ENCODE measurements at regions not wholly inside any gene's neighbourhood (a gene's known extent, or its start where the extent isn't known, plus 50 kb on each side); places are given as distances from the start of the nearest gene placed in this dataset.

- no peak for DNase-seq (ENCODE audit: low spot score)
- intact Hi-C loops (cut with micrococcal nuclease): no loop called here
- H3K9me3 Mint-ChIP-seq: peaks cover 4% of the 10 kb centered on the region
- no peak overlapping the region for H3K27ac Mint-ChIP-seq
- no peak overlapping the region for H3K4me3 Mint-ChIP-seq
- H3K36me3 Mint-ChIP-seq (ENCODE audit: low read depth): peaks cover 2% of the 10 kb centered on the region
- no peaks in the 10 kb centered on the region for H3K4me1 Mint-ChIP-seq (ENCODE audit: low read depth)
- H3K27me3 Mint-ChIP-seq (ENCODE audit: insufficient read depth): peaks cover 18% of the 10 kb centered on the region
Measured at GRCh38 chr10:89829262-89829886, 128.0 kb downstream of the KIF20B start.

GRCh38 chr10:89829887-89830269 lies 128.5 kb downstream of the KIF20B start:
- Mint-ChIP-seq H3K4me1 (ENCODE audit: low read depth) (no peaks in the 10 kb centered on the region), H3K27ac (no peak overlapping the region), H3K4me3 (no peak overlapping the region), H3K27me3 (ENCODE audit: insufficient read depth) (peaks cover 17% of the 10 kb centered on the region), H3K36me3 (ENCODE audit: low read depth) (peaks cover 2% of the 10 kb centered on the region), H3K9me3 (peaks cover 4% of the 10 kb centered on the region)
- DNase-seq (ENCODE audit: low spot score): no peak
- intact Hi-C loops (cut with micrococcal nuclease): no loop called here

- no peak for DNase-seq (ENCODE audit: low spot score)
Measured at GRCh38 chr10:89830624-89831023, 129.2 kb downstream of the KIF20B start.

GRCh38 chr10:89836840-89837164 lies 135.4 kb downstream of the KIF20B start:
- Mint-ChIP-seq H3K27me3 (ENCODE audit: insufficient read depth) (peaks cover 13% of the 10 kb centered on the region), H3K9me3 (peaks cover 4% of the 10 kb centered on the region), H3K36me3 (ENCODE audit: low read depth) (peaks cover 2% of the 10 kb centered on the region), H3K4me3 (peak overlapping the region; percentile 80), H3K27ac (peak overlapping the region; percentile 40), H3K4me1 (ENCODE audit: low read depth) (peaks cover 7% of the 10 kb centered on the region)
- intact Hi-C loops (cut with micrococcal nuclease): loop anchor here (1.0 to 2.0 kb wide), 2 partner anchors 24 to 32 kb away; no protein-coding TSS in a partner anchor
- no peak for DNase-seq (ENCODE audit: low spot score)

More at GRCh38 chr10:89830624-89831023, 129.2 kb downstream of the KIF20B start:
- H3K9me3 Mint-ChIP-seq: peaks cover 4% of the 10 kb centered on the region
- H3K27me3 Mint-ChIP-seq (ENCODE audit: insufficient read depth): peaks cover 16% of the 10 kb centered on the region
- H3K4me1 Mint-ChIP-seq (ENCODE audit: low read depth): no peaks in the 10 kb centered on the region
- intact Hi-C loops (cut with micrococcal nuclease): no loop called here
- no peak overlapping the region for H3K27ac Mint-ChIP-seq
- no peak overlapping the region for H3K4me3 Mint-ChIP-seq
- peaks cover 2% of the 10 kb centered on the region for H3K36me3 Mint-ChIP-seq (ENCODE audit: low read depth)

- Mint-ChIP-seq H3K9me3 (peaks cover 4% of the 10 kb centered on the region), H3K4me1 (ENCODE audit: low read depth) (peaks cover 7% of the 10 kb centered on the region), H3K27me3 (ENCODE audit: insufficient read depth) (peaks cover 11% of the 10 kb centered on the region), H3K36me3 (ENCODE audit: low read depth) (peaks cover 2% of the 10 kb centered on the region), H3K27ac (peak overlapping the region; percentile 40), H3K4me3 (peak overlapping the region; percentile 80)
- intact Hi-C loops (cut with micrococcal nuclease): loop anchor here (1.0 to 2.0 kb wide), 2 partner anchors 24 to 33 kb away; no protein-coding TSS in a partner anchor
- DNase-seq (ENCODE audit: low spot score): peak; percentile 3
Measured at GRCh38 chr10:89837165-89838043, 136.0 kb downstream of the KIF20B start.

- H3K4me3 Mint-ChIP-seq: peak overlapping the region; percentile 80
- intact Hi-C loops (cut with micrococcal nuclease): no loop called here
Measured at GRCh38 chr10:89838044-89838615, 136.7 kb downstream of the KIF20B start.

GRCh38 chr10:89845541-89846280 lies 144.3 kb downstream of the KIF20B start:
- no peaks in the 10 kb centered on the region for H3K36me3 Mint-ChIP-seq (ENCODE audit: low read depth)
- H3K4me1 Mint-ChIP-seq (ENCODE audit: low read depth): no peaks in the 10 kb centered on the region
- H3K9me3 Mint-ChIP-seq: no peaks in the 10 kb centered on the region
- peaks cover 2% of the 10 kb centered on the region for H3K27me3 Mint-ChIP-seq (ENCODE audit: insufficient read depth)
- no peak for DNase-seq (ENCODE audit: low spot score)
- intact Hi-C loops (cut with micrococcal nuclease): loop anchor here (1.0 kb wide), 1 partner anchor 15 kb away; no protein-coding TSS in a partner anchor
- no peak overlapping the region for H3K27ac Mint-ChIP-seq
- H3K4me3 Mint-ChIP-seq: no peak overlapping the region

More at GRCh38 chr10:89838044-89838615, 136.7 kb downstream of the KIF20B start:
- Mint-ChIP-seq H3K27me3 (ENCODE audit: insufficient read depth) (peaks cover 9% of the 10 kb centered on the region), H3K4me1 (ENCODE audit: low read depth) (peaks cover 7% of the 10 kb centered on the region), H3K27ac (no peak overlapping the region), H3K9me3 (no peaks in the 10 kb centered on the region), H3K36me3 (ENCODE audit: low read depth) (no peaks in the 10 kb centered on the region)
- no peak for DNase-seq (ENCODE audit: low spot score)

GRCh38 chr10:89846281-89846630 lies 144.9 kb downstream of the KIF20B start:
- Mint-ChIP-seq H3K4me3 (no peak overlapping the region), H3K27ac (no peak overlapping the region), H3K36me3 (ENCODE audit: low read depth) (no peaks in the 10 kb centered on the region), H3K27me3 (ENCODE audit: insufficient read depth) (peaks cover 2% of the 10 kb centered on the region), H3K9me3 (no peaks in the 10 kb centered on the region), H3K4me1 (ENCODE audit: low read depth) (no peaks in the 10 kb centered on the region)
- no peak for DNase-seq (ENCODE audit: low spot score)
- intact Hi-C loops (cut with micrococcal nuclease): loop anchor here (1.0 kb wide), 1 partner anchor 14 kb away; no protein-coding TSS in a partner anchor

GRCh38 chr10:89846786-89847185 lies 145.4 kb downstream of the KIF20B start:
- intact Hi-C loops (cut with micrococcal nuclease): loop anchor here (1.0 kb wide), 1 partner anchor 14 kb away; no protein-coding TSS in a partner anchor
- no peaks in the 10 kb centered on the region for H3K9me3 Mint-ChIP-seq
- no peak overlapping the region for H3K27ac Mint-ChIP-seq
- no peaks in the 10 kb centered on the region for H3K36me3 Mint-ChIP-seq (ENCODE audit: low read depth)
- H3K27me3 Mint-ChIP-seq (ENCODE audit: insufficient read depth): peaks cover 2% of the 10 kb centered on the region
- H3K4me1 Mint-ChIP-seq (ENCODE audit: low read depth): no peaks in the 10 kb centered on the region
- no peak overlapping the region for H3K4me3 Mint-ChIP-seq
- DNase-seq (ENCODE audit: low spot score): no peak

GRCh38 chr10:89852872-89853271 lies 151.5 kb downstream of the KIF20B start:
- H3K36me3 Mint-ChIP-seq (ENCODE audit: low read depth): no peaks in the 10 kb centered on the region
- intact Hi-C loops (cut with micrococcal nuclease): no loop called here

GRCh38 chr10:89853781-89854191 lies 152.4 kb downstream of the KIF20B start:
- intact Hi-C loops (cut with micrococcal nuclease): no loop called here
- DNase-seq (ENCODE audit: low spot score): no peak
- H3K4me3 Mint-ChIP-seq: no peak overlapping the region
- no peaks in the 10 kb centered on the region for H3K9me3 Mint-ChIP-seq
- no peaks in the 10 kb centered on the region for H3K36me3 Mint-ChIP-seq (ENCODE audit: low read depth)
- H3K4me1 Mint-ChIP-seq (ENCODE audit: low read depth): no peaks in the 10 kb centered on the region
- no peak overlapping the region for H3K27ac Mint-ChIP-seq
- no peaks in the 10 kb centered on the region for H3K27me3 Mint-ChIP-seq (ENCODE audit: insufficient read depth)

More at GRCh38 chr10:89852872-89853271, 151.5 kb downstream of the KIF20B start:
- no peak for DNase-seq (ENCODE audit: low spot score)
- no peaks in the 10 kb centered on the region for H3K9me3 Mint-ChIP-seq
- no peak overlapping the region for H3K4me3 Mint-ChIP-seq
- H3K27ac Mint-ChIP-seq: no peak overlapping the region
- H3K4me1 Mint-ChIP-seq (ENCODE audit: low read depth): no peaks in the 10 kb centered on the region
- peaks cover 2% of the 10 kb centered on the region for H3K27me3 Mint-ChIP-seq (ENCODE audit: insufficient read depth)

- no peak overlapping the region for H3K27ac Mint-ChIP-seq
- intact Hi-C loops (cut with micrococcal nuclease): no loop called here
- no peak overlapping the region for H3K4me3 Mint-ChIP-seq
- no peaks in the 10 kb centered on the region for H3K27me3 Mint-ChIP-seq (ENCODE audit: insufficient read depth)
- H3K9me3 Mint-ChIP-seq: no peaks in the 10 kb centered on the region
- H3K36me3 Mint-ChIP-seq (ENCODE audit: low read depth): no peaks in the 10 kb centered on the region
- DNase-seq (ENCODE audit: low spot score): no peak
- H3K4me1 Mint-ChIP-seq (ENCODE audit: low read depth): peaks cover 20% of the 10 kb centered on the region
Measured at GRCh38 chr10:89857431-89858042, 156.1 kb downstream of the KIF20B start.
